ENCODE measurements at regions not wholly inside any gene's neighbourhood (a gene's known extent, or its start where the extent isn't known, plus 50 kb on each side); places are given as distances from the start of the nearest gene placed in this dataset.
"Not testable (repeated sequence)": the region's sequence is repeated elsewhere in the genome, so short reads cannot be mapped to it uniquely, and the experiment has no call there.

- DNase-seq (ENCODE audit: extremely low read depth, low read depth), result no peak
These were observed 180.6 kb downstream of the DEPDC1B start for GRCh38 chr5:60519372-60519771.

- DNase-seq (ENCODE audit: extremely low read depth, low read depth), result no peak
These were observed 182.1 kb downstream of the DEPDC1B start for GRCh38 chr5:60517850-60518249.

GRCh38 chr5:60517094-60517694, 182.8 kb downstream of the DEPDC1B start:
- DNase-seq (ENCODE audit: extremely low read depth, low read depth), result no peak

GRCh38 chr5:60516688-60517087, 183.3 kb downstream of the DEPDC1B start:
- DNase-seq (ENCODE audit: extremely low read depth, low read depth), result no peak

- no peak for DNase-seq (ENCODE audit: extremely low read depth, low read depth)
These were observed 185.8 kb downstream of the DEPDC1B start for GRCh38 chr5:60514152-60514551.

- no peak for DNase-seq (ENCODE audit: extremely low read depth, low read depth)
These were observed 187.8 kb downstream of the DEPDC1B start for GRCh38 chr5:60512117-60512516.

- no peak for DNase-seq (ENCODE audit: extremely low read depth, low read depth)
These were observed 189.3 kb downstream of the DEPDC1B start for GRCh38 chr5:60510663-60511062.

- no peak for DNase-seq (ENCODE audit: extremely low read depth, low read depth)
These were observed 189.9 kb downstream of the DEPDC1B start for GRCh38 chr5:60510049-60510448.

- no peak for DNase-seq (ENCODE audit: extremely low read depth, low read depth)
These were observed 190.4 kb downstream of the DEPDC1B start for GRCh38 chr5:60509519-60509918.

- DNase-seq (ENCODE audit: extremely low read depth, low read depth), result no peak
These were observed 192.3 kb downstream of the DEPDC1B start for GRCh38 chr5:60507687-60508086.

- no peak for DNase-seq (ENCODE audit: extremely low read depth, low read depth)
These were observed 194.4 kb downstream of the DEPDC1B start for GRCh38 chr5:60505373-60506171.

GRCh38 chr5:60504342-60504741, 195.6 kb downstream of the DEPDC1B start:
- DNase-seq (ENCODE audit: extremely low read depth, low read depth), result no peak

- no peak for DNase-seq (ENCODE audit: extremely low read depth, low read depth)
These were observed 196.2 kb downstream of the DEPDC1B start for GRCh38 chr5:60503771-60504170.

GRCh38 chr5:60497706-60498500, 202.1 kb downstream of the DEPDC1B start:
- no peak for DNase-seq (ENCODE audit: extremely low read depth, low read depth)

- DNase-seq (ENCODE audit: extremely low read depth, low read depth), result peak; percentile 62
These were observed 204.1 kb downstream of the DEPDC1B start for GRCh38 chr5:60495644-60496520.

GRCh38 chr5:60494635-60495034, 205.3 kb downstream of the DEPDC1B start:
- no peak for DNase-seq (ENCODE audit: extremely low read depth, low read depth)

GRCh38 chr5:60494144-60494543, 205.8 kb downstream of the DEPDC1B start:
- no peak for DNase-seq (ENCODE audit: extremely low read depth, low read depth)

- DNase-seq (ENCODE audit: extremely low read depth, low read depth), result no peak
These were observed 206.6 kb downstream of the DEPDC1B start for GRCh38 chr5:60493372-60493771.

GRCh38 chr5:60492958-60493357, 207.0 kb downstream of the DEPDC1B start:
- peak; percentile 93 for DNase-seq (ENCODE audit: extremely low read depth, low read depth)

GRCh38 chr5:60492358-60492757, 207.6 kb downstream of the DEPDC1B start:
- not testable (repeated sequence) for DNase-seq (ENCODE audit: extremely low read depth, low read depth)

Data from NCI-H460 (cell line).